ENCODE measurements at regions not wholly inside any gene's neighbourhood (a gene's known extent, or its start where the extent isn't known, plus 50 kb on each side); places are given as distances from the start of the nearest gene placed in this dataset.

GRCh38 chr12:47409310-47409987 is 296.4 kb downstream of the RPAP3 start:
- no peaks in the 10 kb centered on the region for H3K9me3 ChIP-seq (ENCODE audit: control insufficient read depth in 4 of 4, low read length in 3 of 4)
- no peaks in the 10 kb centered on the region for H3K36me3 ChIP-seq (ENCODE audit: control insufficient read depth in 4 of 4, insufficient read depth in 3 of 4, low read depth in 1 of 4, low read length in 3 of 4)
- DNase-seq (ENCODE audit: low spot score) = no peak
- H3K27me3 ChIP-seq (ENCODE audit: control insufficient read depth in 4 of 4, insufficient read depth in 4 of 4, low read length in 3 of 4) = no peaks in the 10 kb centered on the region
- no peak overlapping the region for H3K9ac ChIP-seq (ENCODE audit: low read depth in 1 of 2, low read length in 2 of 2)
- peaks cover 0 to 4% (median 0%) of the 10 kb centered on the region in 4 donors for H3K4me1 ChIP-seq (ENCODE audit: control insufficient read depth in 4 of 4, insufficient read depth in 4 of 4, low read length in 3 of 4)
- no peak overlapping the region for H3K27ac ChIP-seq (ENCODE audit: low read depth in 1 of 2, low read length in 2 of 2)
- H3K4me3 ChIP-seq (ENCODE audit: low read depth in 1 of 3, low read length in 3 of 3) = no peak overlapping the region
- TF ChIP-seq JUND (IDR thresholded peaks at IDR 0.05) (no peak), RXRA (IDR thresholded peaks at IDR 0.05) (no peak), MAX (IDR thresholded peaks at IDR 0.05) (no peak), REST (IDR thresholded peaks at IDR 0.05) (no peak), HNF4G (IDR thresholded peaks at IDR 0.05) (no peak), EGR1 (IDR thresholded peaks at IDR 0.05; ENCODE audit: low read depth in 2 of 2) (no peak)
- 94% methylated on average over 4 of the region's 4 CpGs for WGBS

GRCh38 chr12:47408171-47408871 is 297.5 kb downstream of the RPAP3 start:
- Histone ChIP-seq H3K27ac (ENCODE audit: low read depth in 1 of 2, low read length in 2 of 2) (no peak overlapping the region), H3K4me1 (ENCODE audit: control insufficient read depth in 4 of 4, insufficient read depth in 4 of 4, low read length in 3 of 4) (peaks cover 0 to 4% (median 0%) of the 10 kb centered on the region in 4 donors), H3K27me3 (ENCODE audit: control insufficient read depth in 4 of 4, insufficient read depth in 4 of 4, low read length in 3 of 4) (no peaks in the 10 kb centered on the region), H3K9me3 (ENCODE audit: control insufficient read depth in 4 of 4, low read length in 3 of 4) (no peaks in the 10 kb centered on the region), H3K36me3 (ENCODE audit: control insufficient read depth in 4 of 4, insufficient read depth in 3 of 4, low read depth in 1 of 4, low read length in 3 of 4) (no peaks in the 10 kb centered on the region), H3K9ac (ENCODE audit: low read depth in 1 of 2, low read length in 2 of 2) (no peak overlapping the region), H3K4me3 (ENCODE audit: low read depth in 1 of 3, low read length in 3 of 3) (no peak overlapping the region)
- DNase-seq (ENCODE audit: low spot score) = no peak
- TF ChIP-seq CTCF (IDR thresholded peaks at IDR 0.05; ENCODE audit: low read depth, low read length, missing input control) (peak; percentile 23), HNF4G (IDR thresholded peaks at IDR 0.05) (no peak), RAD21 (IDR thresholded peaks at IDR 0.05) (peak; percentile 36 to 75)
- WGBS = 76% methylated on average over 2 of the region's 2 CpGs

GRCh38 chr12:47407463-47408129 is 298.2 kb downstream of the RPAP3 start:
- H3K27ac ChIP-seq (ENCODE audit: low read depth in 1 of 2, low read length in 2 of 2) = no peak overlapping the region

More at GRCh38 chr12:47407463-47408129, 298.2 kb downstream of the RPAP3 start:
- 55% methylated on average over 5 of the region's 5 CpGs for WGBS
- DNase-seq (ENCODE audit: low spot score) = no peak
- Histone ChIP-seq H3K4me3 (ENCODE audit: low read depth in 1 of 3, low read length in 3 of 3) (no peak overlapping the region), H3K4me1 (ENCODE audit: control insufficient read depth in 4 of 4, insufficient read depth in 4 of 4, low read length in 3 of 4) (peaks cover 0 to 4% (median 0%) of the 10 kb centered on the region in 4 donors), H3K9me3 (ENCODE audit: control insufficient read depth in 4 of 4, low read length in 3 of 4) (no peaks in the 10 kb centered on the region), H3K9ac (ENCODE audit: low read depth in 1 of 2, low read length in 2 of 2) (no peak overlapping the region), H3K27me3 (ENCODE audit: control insufficient read depth in 4 of 4, insufficient read depth in 4 of 4, low read length in 3 of 4) (no peaks in the 10 kb centered on the region), H3K36me3 (ENCODE audit: control insufficient read depth in 4 of 4, insufficient read depth in 3 of 4, low read depth in 1 of 4, low read length in 3 of 4) (no peaks in the 10 kb centered on the region)
- no peak for TF ChIP-seq YY1 (IDR thresholded peaks at IDR 0.05)
